OCI-LY1 (cell line): ENCODE measurements at regions not wholly inside any gene's neighbourhood (a gene's known extent, or its start where the extent isn't known, plus 50 kb on each side); places are given as distances from the start of the nearest gene placed in this dataset.

Experiments used
- H2AFZ ChIP-seq: fragments of 200-600 bp; sonication (generic), shearing (Covaris generic); 2 replicates; pipeline ENCODE4 v1.6.0; 2014; ENCODE audit warnings: antibody characterized with exemption, mild to moderate bottlenecking, low read length
- H3F3A ChIP-seq: fragments of 200-600 bp; sonication (generic), shearing (Covaris generic); 2 replicates; pipeline ENCODE4 v1.6.0; 2014; ENCODE audit warnings: mild to moderate bottlenecking, antibody characterized with exemption, low read length, moderate library complexity; ENCODE audit not compliant: insufficient read depth
- H3K27ac ChIP-seq: fragments of 200-600 bp; sonication (generic); 2 replicates; pipeline ENCODE4 v1.5.1; 2014; ENCODE audit warnings: low read length, mixed run types, mild to moderate bottlenecking, low read depth; ENCODE audit not compliant: poor library complexity, severe bottlenecking
- H3K27me3 ChIP-seq: fragments of 200-600 bp; sonication (generic); 2 replicates; pipeline ENCODE4 v1.6.0; 2014; ENCODE audit warnings: antibody characterized with exemption, mild to moderate bottlenecking, low read length, moderate library complexity; ENCODE audit not compliant: insufficient read depth
- H3K36me3 ChIP-seq: fragments of 200-600 bp; sonication (generic); 2 replicates; pipeline ENCODE4 v1.6.1; 2014; ENCODE audit warnings: mild to moderate bottlenecking, antibody characterized with exemption, low read length, moderate library complexity, mixed read lengths; ENCODE audit not compliant: insufficient read depth
- H3K4me1 ChIP-seq: fragments of 200-600 bp; sonication (generic); 2 replicates; pipeline ENCODE4 v1.5.1; 2014; ENCODE audit warnings: mild to moderate bottlenecking, low read length, moderate library complexity; ENCODE audit not compliant: insufficient read depth, severe bottlenecking
- H3K4me2 ChIP-seq: fragments of 200-600 bp; sonication (generic), shearing (Covaris generic); 2 replicates; pipeline ENCODE4 v1.6.1; 2014; ENCODE audit warnings: low read length
- H3K4me3 ChIP-seq: fragments of 200-600 bp; sonication (generic); 2 replicates; pipeline ENCODE4 v1.5.1; 2014; ENCODE audit warnings: low read length, low read depth, mild to moderate bottlenecking, mixed read lengths; ENCODE audit not compliant: poor library complexity, severe bottlenecking
- H3K79me2 ChIP-seq: fragments of 200-600 bp; shearing (Covaris generic); 2 replicates; pipeline ENCODE4 v1.6.1; 2016; ENCODE audit warnings: mixed run types, low read length, mixed read lengths; ENCODE audit not compliant: insufficient read depth
- H3K9ac ChIP-seq: fragments of 200-600 bp; sonication (generic), shearing (Covaris generic); 2 replicates; pipeline ENCODE4 v1.6.1; 2014; ENCODE audit warnings: mild to moderate bottlenecking, low read length, mixed read lengths
- H3K9me2 ChIP-seq: fragments of 200-600 bp; sonication (generic), shearing (Covaris generic); 2 replicates; pipeline ENCODE4 v1.6.1; 2014; ENCODE audit warnings: low read depth, mild to moderate bottlenecking, low read length, mixed read lengths
- H3K9me3 ChIP-seq: fragments of 200-600 bp; shearing (Covaris generic); 2 replicates; pipeline ENCODE4 v1.6.1; 2014; ENCODE audit warnings: low read length, mixed read lengths
- H4K20me1 ChIP-seq: fragments of 200-600 bp; sonication (generic), shearing (Covaris generic); 2 replicates; pipeline ENCODE4 v1.6.0; 2016; ENCODE audit warnings: mild to moderate bottlenecking, low read length; ENCODE audit not compliant: insufficient read depth
- EZH2 ChIP-seq: fragments of 200-600 bp; sonication (generic), shearing (Covaris generic); IDR thresholded peaks from 2 replicates; pipeline ENCODE4 v1.8.0; 2017; ENCODE audit warnings: borderline replicate concordance, mixed run types, mild to moderate bottlenecking, antibody characterized with exemption, low read length, moderate library complexity, mixed read lengths
- TF ChIP-seq, protein P1 (sequence below): fragments of 200-600 bp; sonication (generic), shearing (Covaris generic); IDR thresholded peaks from 2 replicates; pipeline ENCODE4 v1.5.1; 2017; ENCODE audit warnings: mild to moderate bottlenecking, antibody characterized with exemption, low read length, moderate library complexity, mixed read lengths

DNA sequence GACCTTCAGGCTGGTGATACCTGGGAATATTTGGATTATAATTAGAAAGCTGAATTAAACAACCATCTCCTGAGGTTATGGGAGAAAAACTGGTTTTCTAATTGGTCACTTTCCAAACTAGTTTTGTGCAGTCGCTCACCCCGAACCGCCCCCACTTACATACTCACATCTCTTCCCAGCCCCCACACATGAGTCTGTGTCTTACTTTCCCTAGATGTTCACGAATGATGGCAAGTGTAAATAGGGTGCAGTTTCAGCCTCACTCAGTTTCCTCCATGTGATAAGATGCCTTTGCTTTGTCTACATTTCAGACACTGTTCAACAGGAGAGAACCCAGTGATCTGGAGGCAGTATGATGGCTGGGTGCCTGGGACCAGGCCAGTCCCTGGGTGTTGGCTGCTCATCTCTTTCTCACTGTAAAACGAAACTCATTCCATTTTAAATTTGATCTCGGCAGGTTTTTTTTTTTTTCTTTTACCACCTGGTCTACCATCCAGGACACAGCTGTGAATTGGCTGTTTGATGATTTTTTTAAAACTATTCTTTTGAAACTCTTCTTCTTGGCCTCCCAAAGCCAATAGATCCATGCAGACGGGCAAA is 164.3 kb upstream of the RAB4A start:
- TF ChIP-seq EZH2, result no peak
- TF ChIP-seq, protein P1, sequence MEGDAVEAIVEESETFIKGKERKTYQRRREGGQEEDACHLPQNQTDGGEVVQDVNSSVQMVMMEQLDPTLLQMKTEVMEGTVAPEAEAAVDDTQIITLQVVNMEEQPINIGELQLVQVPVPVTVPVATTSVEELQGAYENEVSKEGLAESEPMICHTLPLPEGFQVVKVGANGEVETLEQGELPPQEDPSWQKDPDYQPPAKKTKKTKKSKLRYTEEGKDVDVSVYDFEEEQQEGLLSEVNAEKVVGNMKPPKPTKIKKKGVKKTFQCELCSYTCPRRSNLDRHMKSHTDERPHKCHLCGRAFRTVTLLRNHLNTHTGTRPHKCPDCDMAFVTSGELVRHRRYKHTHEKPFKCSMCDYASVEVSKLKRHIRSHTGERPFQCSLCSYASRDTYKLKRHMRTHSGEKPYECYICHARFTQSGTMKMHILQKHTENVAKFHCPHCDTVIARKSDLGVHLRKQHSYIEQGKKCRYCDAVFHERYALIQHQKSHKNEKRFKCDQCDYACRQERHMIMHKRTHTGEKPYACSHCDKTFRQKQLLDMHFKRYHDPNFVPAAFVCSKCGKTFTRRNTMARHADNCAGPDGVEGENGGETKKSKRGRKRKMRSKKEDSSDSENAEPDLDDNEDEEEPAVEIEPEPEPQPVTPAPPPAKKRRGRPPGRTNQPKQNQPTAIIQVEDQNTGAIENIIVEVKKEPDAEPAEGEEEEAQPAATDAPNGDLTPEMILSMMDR, result no peak
- Histone ChIP-seq H3K36me3 (no peaks in the 10 kb centered on the region), H4K20me1 (no peaks in the 10 kb centered on the region), H3K4me2 (no peak overlapping the region), H3K9ac (no peak overlapping the region), H3K9me2 (no peaks in the 10 kb centered on the region), H3F3A (no peaks in the 10 kb centered on the region), H3K27me3 (no peaks in the 10 kb centered on the region), H3K79me2 (no peaks in the 10 kb centered on the region), H3K9me3 (no peaks in the 10 kb centered on the region), H3K4me1 (no peaks in the 10 kb centered on the region), H3K27ac (no peak overlapping the region), H2AFZ (no peak overlapping the region), H3K4me3 (no peak overlapping the region)

DNA sequence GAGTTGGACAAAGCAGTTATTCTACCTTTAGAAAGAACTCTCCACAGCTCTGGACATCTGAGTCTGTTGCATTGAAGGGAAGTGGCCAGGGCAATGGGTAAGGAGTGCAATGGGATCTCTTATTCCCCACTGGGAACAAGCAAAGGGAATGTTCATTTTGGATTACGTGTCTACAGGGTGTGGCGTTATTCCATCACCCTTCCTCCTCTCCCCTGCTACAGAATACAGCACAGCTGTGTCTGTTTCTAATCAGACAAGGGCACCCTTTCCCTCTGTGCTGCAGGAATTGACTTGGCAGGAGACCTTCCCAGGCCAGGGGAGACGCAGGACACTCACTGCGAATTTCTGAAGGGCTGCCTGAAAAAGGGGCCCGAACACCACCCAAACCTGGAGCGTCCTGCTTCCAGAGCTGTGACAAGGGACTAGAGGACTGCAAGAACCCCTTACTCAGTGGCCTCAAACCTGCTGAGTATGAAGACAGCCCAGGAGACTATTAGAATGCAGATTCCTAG is 163.6 kb upstream of the RAB4A start:
- no peaks in the 10 kb centered on the region for H4K20me1 ChIP-seq
- H3K36me3 ChIP-seq, result no peaks in the 10 kb centered on the region
- no peak overlapping the region for H3K4me2 ChIP-seq
- no peak overlapping the region for H3K27ac ChIP-seq
- no peaks in the 10 kb centered on the region for H3K27me3 ChIP-seq
- H3K4me1 ChIP-seq, result no peaks in the 10 kb centered on the region
- H3K79me2 ChIP-seq, result no peaks in the 10 kb centered on the region
- H3K9me3 ChIP-seq, result no peaks in the 10 kb centered on the region
- TF ChIP-seq, protein P1, result no peak
- TF ChIP-seq EZH2, result no peak
- H2AFZ ChIP-seq, result no peak overlapping the region
- no peaks in the 10 kb centered on the region for H3K9me2 ChIP-seq
- no peaks in the 10 kb centered on the region for H3F3A ChIP-seq
- no peak overlapping the region for H3K4me3 ChIP-seq
- H3K9ac ChIP-seq, result no peak overlapping the region

DNA sequence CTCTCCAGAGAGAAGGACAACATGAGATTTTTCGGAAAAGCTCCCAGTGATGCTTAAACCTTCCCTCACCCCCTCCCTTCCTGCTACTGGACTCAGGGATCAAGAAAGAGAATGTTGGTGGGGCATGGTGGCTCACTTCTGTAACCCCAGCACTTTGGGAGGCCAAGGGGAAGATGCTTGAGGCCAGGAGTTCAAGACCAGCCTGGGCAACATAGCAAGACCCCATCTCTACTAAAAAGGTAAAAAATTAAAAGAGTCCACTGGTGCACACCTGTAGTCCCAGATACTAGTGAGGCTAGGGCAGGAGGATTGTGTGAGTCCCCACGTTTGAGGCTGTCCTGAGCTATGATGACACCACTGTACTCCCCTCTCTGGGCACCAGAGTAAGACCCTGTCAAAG is 162.9 kb upstream of the RAB4A start:
- H3K9ac ChIP-seq, result no peak overlapping the region

More for the DNA sequence above, 162.9 kb upstream of the RAB4A start:
- H3K27ac ChIP-seq, result no peak overlapping the region
- no peaks in the 10 kb centered on the region for H3K27me3 ChIP-seq
- no peaks in the 10 kb centered on the region for H4K20me1 ChIP-seq
- H3K4me1 ChIP-seq, result no peaks in the 10 kb centered on the region
- H3F3A ChIP-seq, result no peaks in the 10 kb centered on the region
- H3K79me2 ChIP-seq, result no peaks in the 10 kb centered on the region
- no peaks in the 10 kb centered on the region for H3K9me3 ChIP-seq
- no peak overlapping the region for H3K4me3 ChIP-seq
- H3K36me3 ChIP-seq, result no peaks in the 10 kb centered on the region
- TF ChIP-seq, protein P1, result no peak
- no peak for TF ChIP-seq EZH2
- no peak overlapping the region for H3K4me2 ChIP-seq
- H2AFZ ChIP-seq, result no peak overlapping the region
- H3K9me2 ChIP-seq, result no peaks in the 10 kb centered on the region
